CD4-positive, alpha-beta T cell treated with Interleukin-15 for 1 hour (primary cell): ENCODE measurements at regions not wholly inside any gene's neighbourhood (a gene's known extent, or its start where the extent isn't known, plus 50 kb on each side); places are given as distances from the start of the nearest gene placed in this dataset.

Source experiments
- DNase-seq: peaks from one replicate; pipeline ENCODE4 v3.0.0-alpha.2; 2020

DNA sequence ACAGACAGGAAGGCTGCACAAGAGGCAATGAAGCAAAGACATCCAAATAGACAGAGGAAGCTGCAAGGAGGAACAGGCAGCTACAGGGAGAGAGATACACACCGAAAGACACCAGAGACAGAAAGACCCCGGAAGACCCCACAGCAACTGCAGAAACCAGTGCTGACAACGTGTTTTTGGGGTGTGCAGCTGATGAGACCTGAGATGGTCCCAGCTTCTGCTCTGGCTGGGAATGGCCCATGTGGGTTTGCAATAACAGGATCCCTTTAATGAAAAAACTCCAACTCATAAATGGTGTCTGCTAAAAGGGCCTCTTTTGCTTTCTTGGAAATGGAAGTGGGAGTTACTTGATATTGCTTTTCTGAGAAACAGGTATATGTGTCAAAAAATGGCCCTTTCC, 101.5 kb upstream of the CDH11 start:
- DNase-seq = no peak

DNA sequence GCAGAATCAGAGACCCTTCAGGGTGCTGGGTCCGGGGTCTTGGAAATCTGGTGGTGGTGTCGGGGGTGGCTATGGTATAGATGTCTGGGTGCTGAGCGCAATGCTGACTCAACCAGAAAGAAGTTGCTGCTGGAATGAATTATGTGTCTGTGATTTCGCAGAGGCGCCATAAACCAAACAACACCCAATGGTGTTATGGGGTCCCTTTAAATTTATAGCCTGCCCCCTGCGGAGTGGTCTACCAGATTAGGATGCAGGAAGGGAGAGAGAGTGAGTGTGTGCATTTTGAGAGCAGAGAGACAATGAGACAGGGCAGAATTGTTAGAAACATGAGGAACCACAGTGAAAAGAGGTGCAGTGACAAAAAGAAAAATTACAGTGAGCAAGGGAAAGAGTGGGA, 100.7 kb upstream of the CDH11 start:
- no peak for DNase-seq

DNA sequence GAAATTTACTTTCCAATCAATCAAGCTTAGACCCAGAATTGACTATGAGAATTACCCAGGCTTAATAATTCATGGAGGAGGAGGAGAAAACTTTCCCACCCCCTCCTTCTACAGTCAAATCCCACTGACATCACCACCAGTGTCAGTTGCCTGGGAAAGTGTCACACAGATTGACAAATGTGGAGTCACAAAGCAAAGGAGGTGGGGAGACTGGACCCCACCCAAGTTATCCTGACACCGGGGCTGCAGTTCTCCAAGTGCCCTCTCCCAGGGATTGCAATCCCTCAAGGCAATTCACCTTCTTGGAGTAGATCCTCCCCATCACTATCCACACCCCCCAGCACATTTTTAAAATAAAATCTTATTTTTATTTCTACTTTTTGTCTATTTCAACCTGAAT, 100.2 kb upstream of the CDH11 start:
- DNase-seq = no peak

DNA sequence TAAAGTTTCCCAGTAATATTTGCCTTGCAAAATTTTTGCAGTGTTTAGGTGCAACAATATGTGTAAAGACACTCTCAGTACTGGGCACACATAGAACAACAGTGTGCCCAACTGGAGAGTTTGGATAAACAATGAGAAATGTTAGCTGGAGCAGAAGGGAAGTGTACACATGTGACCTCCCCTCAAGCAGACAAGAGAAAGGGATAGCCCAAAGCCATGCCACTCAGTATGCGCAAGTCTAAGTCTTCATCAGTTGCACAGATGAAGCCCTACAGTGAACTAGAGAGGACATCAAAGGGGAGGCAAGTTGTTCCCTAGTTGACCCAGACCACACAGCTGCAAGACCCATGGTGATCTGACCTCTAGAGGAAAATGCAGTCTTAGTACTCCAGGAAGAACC, 97.9 kb upstream of the CDH11 start:
- DNase-seq = no peak

DNA sequence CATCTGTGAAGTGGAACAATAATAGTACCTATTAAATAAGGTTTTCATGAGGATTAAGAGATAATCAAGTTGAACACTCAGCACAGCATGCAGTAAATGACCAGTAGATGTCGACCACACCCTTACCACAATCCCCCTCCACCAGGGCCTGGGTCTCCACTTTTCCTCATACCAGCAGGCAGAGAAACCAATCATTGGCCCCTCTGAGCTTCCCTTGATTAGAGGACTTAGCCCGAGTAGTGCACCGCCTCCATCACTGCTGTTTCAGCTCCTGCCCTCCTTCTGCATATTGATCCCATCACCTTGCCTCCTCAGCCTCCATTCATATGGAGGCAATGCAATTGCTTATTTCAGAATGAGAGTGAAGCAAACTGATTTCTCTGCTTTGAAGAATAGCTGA, 96.5 kb upstream of the CDH11 start:
- DNase-seq = no peak

DNA sequence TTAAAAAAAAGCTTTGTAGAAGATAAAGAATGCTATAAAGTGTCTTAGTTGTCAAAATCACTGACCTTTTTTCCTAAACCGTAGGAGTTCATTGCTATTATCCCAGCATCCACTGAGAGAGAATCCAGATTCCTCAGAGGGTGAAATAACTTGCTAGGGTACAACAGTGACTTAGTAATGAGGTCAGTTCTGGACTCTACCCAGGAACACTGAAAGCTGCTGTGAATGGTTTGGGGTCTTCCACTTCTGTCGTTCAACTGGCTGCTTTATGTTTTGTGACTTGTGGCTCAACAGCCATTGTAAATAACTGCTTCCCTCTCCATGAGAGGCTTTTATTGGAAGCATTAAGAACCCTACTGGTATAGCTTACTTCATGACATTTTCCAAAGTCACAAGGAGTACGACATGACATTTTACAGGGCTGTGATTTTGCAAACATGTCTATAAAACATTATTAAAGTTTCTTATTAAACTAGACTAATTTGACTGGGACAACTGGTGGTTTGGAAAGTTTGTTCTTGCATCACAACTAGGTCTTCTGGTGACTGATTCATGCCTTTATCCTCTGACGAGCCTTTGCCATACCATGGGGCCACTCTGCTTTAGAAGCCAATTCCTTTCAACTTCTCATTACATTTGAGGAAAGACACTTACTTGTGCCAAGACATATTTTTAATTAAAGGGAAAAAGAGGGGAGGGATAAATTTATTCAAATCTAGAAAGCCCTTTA, 92.2 kb upstream of the CDH11 start:
- no peak for DNase-seq

DNA sequence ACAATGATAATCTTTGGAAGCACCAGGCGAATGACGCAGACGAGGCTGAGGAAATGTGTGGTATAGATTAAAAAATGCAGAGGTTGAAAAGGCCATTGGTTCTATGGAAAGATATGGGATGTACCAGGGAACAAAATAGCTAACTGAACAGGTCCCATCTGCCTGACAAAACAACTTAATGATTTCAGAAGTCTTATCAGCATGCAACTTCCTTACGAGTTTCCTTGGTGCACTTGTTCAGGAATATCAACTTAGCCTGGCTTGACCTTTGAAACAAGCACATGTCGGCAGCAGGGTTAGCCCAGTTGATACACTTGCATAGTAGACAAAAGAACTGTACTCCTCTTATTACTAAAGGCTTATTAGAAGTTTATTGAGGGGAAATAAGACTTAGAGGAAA, 90.9 kb upstream of the CDH11 start:
- DNase-seq = no peak

DNA sequence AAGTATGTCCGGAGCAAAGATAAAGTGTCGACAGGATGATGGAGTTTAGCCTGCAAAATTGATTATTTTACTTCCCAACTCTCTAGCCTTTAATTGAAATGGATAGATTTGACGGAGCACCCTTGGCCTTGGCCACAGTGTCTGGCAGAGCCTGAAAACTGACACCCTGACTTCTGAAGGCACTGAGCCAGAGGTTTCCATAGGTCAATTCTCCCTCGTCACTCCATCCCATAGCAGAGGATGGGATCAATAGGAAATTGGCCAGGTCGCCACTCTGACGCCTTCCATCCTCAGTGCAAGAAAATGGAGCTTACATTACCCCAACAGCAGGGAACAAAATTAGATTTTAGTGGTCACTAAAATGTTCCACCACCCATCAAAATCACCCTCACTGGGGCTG, 90.4 kb upstream of the CDH11 start:
- no peak for DNase-seq

DNA sequence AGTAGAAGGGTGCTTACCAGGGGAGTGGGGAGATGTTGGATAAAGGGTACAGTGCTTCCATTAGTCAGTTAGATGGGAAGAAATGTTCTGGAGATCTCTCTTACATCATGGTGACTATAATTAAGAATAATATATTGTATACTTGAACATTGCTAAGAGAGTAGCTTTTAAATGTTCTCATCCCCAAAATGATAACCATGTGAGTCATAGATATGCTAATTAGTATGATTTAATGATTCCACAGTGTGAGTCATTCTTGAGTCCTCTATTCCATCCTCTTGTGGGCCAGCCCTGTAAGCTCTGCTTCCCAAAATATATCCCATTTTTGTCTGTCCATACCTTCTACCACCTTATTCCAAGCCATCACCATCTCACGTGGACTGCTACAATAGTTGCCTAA, 80.6 kb upstream of the CDH11 start:
- DNase-seq = no peak

DNA sequence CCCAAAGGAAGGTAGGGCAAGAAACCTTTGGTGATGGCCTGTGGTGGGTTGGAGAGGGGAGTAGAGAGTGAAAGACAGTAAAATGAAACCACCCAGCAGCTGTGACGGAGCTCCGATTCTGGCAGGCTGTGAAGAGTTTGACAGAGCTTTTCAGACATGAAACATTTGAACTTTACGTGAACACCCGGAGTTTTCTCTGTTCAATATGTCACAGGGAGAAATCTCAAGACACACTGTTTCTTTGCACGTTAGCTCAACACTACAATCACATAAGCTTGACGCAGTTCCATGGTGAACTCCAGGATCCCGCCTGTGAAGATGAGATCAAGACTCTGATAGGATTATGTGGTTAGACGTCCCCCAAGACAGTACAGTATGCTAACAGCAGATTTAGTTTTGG, 79.6 kb upstream of the CDH11 start:
- no peak for DNase-seq

DNA sequence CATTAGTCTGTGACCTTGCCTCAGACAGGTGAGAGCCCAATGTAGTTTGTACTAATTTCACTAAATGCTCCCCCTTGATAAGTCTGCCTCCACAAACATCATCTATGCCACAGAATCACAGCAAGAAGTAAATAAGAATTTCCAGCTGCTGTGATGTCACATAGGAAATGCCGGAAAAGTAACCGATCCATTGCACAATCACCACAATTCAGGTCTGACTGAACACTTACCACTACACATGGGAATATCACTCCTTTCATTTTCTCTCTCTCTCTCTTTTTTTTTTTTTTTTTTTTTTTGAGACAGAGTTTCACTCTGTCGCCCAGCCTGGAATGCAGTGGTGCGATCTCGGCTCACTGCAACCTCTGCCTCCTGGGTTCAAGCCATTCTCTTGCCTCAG, 79.0 kb upstream of the CDH11 start:
- DNase-seq = no peak

DNA sequence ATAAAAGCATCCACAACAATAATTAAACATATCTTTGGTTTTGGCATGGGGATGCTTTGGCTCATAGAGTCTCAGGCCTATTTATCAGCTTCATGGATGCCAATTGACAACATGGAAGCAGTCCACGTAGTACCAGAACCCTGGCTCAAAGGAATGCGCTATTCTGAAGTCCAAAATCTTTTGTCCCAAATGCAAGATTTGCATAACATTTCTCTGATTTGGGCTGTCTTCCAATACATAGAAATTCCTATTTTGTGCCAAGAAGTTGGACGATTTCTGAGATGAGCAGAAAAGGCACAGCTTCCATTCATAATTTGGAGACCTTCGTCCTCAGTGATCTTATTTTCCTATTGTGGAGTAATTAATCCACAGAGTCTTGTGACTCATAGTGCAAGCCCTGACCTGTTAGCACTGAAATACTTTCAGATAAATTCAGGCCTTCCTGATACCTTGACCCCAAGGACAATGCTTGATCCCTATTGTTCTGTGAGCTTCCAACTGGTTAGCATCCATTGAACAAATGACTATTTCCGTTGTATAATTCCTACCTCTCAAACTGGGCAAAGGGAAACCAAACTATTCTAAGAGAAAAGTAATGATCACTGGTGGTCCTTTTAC, 78.4 kb upstream of the CDH11 start:
- no peak for DNase-seq

DNA sequence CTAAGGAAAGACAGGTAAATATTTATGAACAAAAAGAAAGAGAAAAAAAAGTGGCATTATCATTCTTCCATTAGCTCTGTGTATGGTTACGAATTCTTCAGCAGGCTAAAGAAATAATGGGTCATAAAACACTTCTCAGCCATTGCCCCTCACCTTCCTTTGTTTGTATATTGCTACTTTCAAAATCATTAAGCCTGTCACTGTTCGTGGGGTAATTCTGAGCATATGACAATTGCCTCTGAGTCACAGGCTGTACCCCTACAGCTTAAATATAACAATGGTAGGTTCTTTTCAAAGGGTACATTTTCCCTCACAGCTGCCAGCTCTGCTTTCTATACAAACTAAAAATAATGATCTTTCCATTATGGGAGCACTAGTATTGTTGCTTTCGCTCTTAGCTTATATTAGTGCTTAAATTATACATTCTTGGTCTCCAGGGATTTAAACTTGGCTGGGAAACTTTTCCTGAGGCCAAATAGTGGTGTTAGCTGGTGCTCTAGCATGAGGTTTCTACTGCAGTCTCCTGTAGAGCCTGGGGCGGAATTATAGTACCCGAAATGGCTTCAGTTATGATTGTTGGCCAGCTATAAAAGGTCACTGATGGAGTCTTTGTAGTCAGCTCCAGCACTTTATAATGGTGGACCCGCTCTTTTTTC, 74.7 kb upstream of the CDH11 start:
- DNase-seq = no peak

DNA sequence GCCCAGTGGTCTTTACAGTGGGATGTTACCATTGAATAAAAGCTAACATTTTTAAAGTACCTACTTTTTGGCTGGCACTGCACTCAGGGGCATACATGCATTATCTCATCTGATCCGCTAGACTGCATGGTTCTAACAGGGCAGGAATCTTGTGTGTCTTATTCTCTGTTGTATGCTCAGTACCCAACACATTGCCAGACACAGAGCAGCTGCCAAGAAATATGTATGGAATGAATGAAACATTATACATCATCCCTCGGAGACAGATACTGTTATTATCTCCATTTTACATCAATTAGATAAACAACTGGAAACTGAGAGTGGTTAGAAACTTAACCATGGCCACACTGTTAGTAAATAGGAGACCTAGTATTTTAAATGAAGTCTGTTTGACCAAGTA, 74.1 kb upstream of the CDH11 start:
- no peak for DNase-seq

DNA sequence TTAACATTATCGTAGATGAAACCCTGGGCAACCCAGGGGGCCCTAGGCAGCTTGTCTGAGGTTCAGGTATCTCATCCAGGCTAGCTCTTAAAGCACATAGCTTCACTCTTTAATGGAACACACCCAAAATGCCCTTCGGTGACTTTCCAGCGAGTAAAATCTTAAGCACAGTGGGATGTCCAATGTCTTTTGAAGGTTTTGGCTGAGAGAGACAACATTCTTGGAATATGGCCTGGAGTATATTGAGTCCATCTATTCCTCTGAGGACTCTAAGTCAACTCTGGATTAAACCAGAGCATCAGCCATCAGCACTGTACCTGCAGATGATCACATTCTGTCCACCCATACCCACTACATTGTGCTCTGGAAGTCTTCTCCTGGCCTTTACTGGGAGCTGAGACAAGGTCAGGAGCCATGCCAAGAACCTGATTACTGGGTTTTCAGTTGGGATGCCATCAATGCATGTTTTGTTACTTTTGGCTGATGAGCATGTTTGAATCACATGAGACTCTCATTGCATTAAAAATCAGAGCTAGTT, 63.4 kb upstream of the CDH11 start:
- no peak for DNase-seq

DNA sequence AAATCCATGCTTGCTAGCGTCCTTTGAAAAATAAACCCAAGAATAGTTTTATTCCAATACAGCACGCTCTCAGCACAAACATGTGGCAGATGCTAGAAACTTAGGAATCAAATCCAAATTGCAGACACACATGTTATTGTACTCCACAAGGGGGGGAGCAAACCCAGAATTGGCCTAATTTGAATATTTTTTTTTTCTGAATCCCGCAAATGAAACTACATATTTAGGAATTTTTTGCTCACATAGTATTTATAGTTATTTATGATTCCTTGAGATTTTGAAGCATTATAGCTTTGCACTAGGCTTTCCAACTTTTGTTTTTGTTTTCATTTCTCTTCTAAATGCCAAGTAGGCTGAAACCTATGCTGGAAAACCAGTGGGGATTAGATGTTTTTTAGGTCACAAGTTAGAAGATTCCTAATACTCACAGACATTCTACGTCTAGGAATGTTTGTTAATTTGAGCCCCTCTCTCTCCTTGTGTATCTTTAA, 59.3 kb upstream of the CDH11 start:
- DNase-seq = no peak

DNA sequence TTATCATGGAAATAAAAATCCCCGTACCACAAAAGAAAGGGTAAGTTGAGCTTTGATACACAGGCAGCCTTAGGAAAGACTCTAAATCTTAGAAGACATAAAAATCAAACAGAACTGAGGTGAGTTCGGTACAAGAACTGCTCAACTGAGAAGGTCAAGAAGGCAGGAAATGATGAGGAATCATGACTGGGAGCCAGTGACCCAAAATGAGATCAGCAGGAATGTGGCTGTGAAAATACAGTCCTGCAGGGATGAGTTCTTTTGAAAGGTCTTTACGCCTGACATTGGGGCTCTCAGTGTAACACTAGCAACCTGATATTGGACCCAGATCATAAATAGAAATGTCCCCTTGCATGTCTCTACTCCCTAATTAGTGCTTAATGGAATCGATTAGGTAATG, 56.3 kb upstream of the CDH11 start:
- DNase-seq = no peak

DNA sequence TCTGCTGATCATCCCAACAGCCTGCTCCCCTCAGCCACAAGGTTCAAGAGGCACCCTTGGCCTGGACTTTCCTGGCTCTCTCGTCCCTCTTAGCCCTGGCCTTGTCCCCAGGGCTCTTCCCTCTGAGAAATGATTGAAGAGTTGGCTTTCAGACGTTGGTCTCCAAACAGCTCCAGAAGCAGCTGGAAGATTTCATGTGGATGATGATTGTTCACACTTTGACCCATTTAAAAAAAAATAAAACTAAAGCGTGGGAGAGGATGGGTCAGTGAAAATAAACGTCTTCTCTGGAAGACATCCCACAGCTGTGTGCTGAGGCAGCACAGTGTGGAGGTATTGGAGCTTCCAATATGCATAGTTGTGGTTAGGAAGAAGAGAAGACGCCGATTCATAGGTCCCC, 54.7 kb upstream of the CDH11 start:
- no peak for DNase-seq

DNA sequence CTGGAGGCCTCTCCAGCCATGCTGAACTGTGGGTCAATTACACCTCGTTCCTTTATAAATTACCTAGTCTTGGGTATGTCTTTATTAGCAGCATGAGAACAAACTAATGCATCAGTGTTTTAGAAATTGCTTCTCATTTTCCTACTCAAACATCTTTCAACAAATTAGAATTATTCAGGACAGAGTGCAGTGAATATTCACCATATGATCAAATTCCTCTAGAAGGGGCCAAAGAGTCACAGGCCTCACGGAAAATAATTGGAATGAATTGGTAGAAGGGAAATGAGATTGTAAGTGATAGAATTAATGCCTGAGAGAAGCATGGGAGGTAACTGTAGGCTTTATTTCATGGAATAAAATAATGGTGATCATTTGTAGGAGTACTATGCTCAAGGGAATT, 50.5 kb upstream of the CDH11 start:
- no peak for DNase-seq
